IPS DF 19.7 (cell line): ENCODE measurements at regions not wholly inside any gene's neighbourhood (a gene's known extent, or its start where the extent isn't known, plus 50 kb on each side); places are given as distances from the start of the nearest gene placed in this dataset.
"Not testable (repeated sequence)": the region's sequence is repeated elsewhere in the genome, so short reads cannot be mapped to it uniquely, and the experiment has no call there.

ENCODE experiments used
- DNase-seq: peaks from one replicate; pipeline ENCODE4 v3.0.0-alpha.2; 2013; ENCODE audit warnings: low read depth, low spot score

GRCh38 chr12:88717188-88717587 lies 136.9 kb upstream of the KITLG start:
- DNase-seq = no peak

- no peak for DNase-seq
These were observed 136.0 kb upstream of the KITLG start for GRCh38 chr12:88716240-88716639.

GRCh38 chr12:88715673-88716072 lies 135.4 kb upstream of the KITLG start:
- DNase-seq = no peak

- DNase-seq = not testable (repeated sequence)
These were observed 134.1 kb upstream of the KITLG start for GRCh38 chr12:88714263-88714882.

GRCh38 chr12:88707800-88708199 lies 127.5 kb upstream of the KITLG start:
- no peak for DNase-seq

GRCh38 chr12:88706286-88706685 lies 126.0 kb upstream of the KITLG start:
- no peak for DNase-seq

- DNase-seq = no peak
These were observed 123.5 kb upstream of the KITLG start for GRCh38 chr12:88703790-88704189.

- DNase-seq = no peak
These were observed 118.2 kb upstream of the KITLG start for GRCh38 chr12:88698471-88698870.

GRCh38 chr12:88693837-88694445 lies 113.7 kb upstream of the KITLG start:
- no peak for DNase-seq

GRCh38 chr12:88691811-88692210 lies 111.5 kb upstream of the KITLG start:
- no peak for DNase-seq

- no peak for DNase-seq
These were observed 104.3 kb upstream of the KITLG start for GRCh38 chr12:88684610-88685009.

- DNase-seq = no peak
These were observed 103.9 kb upstream of the KITLG start for GRCh38 chr12:88684170-88684569.

GRCh38 chr12:88683628-88684027 lies 103.4 kb upstream of the KITLG start:
- no peak for DNase-seq

- no peak for DNase-seq
These were observed 101.0 kb upstream of the KITLG start for GRCh38 chr12:88681271-88681670.

GRCh38 chr12:88677464-88677863 lies 97.2 kb upstream of the KITLG start:
- DNase-seq = no peak

- not testable (repeated sequence) for DNase-seq
These were observed 87.3 kb upstream of the KITLG start for GRCh38 chr12:88667615-88668014.

GRCh38 chr12:88665071-88665470 lies 84.8 kb upstream of the KITLG start:
- DNase-seq = no peak

- no peak for DNase-seq
These were observed 82.7 kb upstream of the KITLG start for GRCh38 chr12:88662961-88663360.

- no peak for DNase-seq
These were observed 81.8 kb upstream of the KITLG start for GRCh38 chr12:88662093-88662492.

- no peak for DNase-seq
These were observed 77.7 kb upstream of the KITLG start for GRCh38 chr12:88658009-88658408.

- DNase-seq = no peak
These were observed 70.4 kb upstream of the KITLG start for GRCh38 chr12:88650715-88651114.

- no peak for DNase-seq
These were observed 68.4 kb upstream of the KITLG start for GRCh38 chr12:88648625-88649024.

GRCh38 chr12:88646824-88647223 lies 66.6 kb upstream of the KITLG start:
- no peak for DNase-seq

- DNase-seq = no peak
These were observed 65.5 kb upstream of the KITLG start for GRCh38 chr12:88645816-88646215.
